Aorta (tissue), 5 donors: ENCODE measurements at regions not wholly inside any gene's neighbourhood (a gene's known extent, or its start where the extent isn't known, plus 50 kb on each side); places are given as distances from the start of the nearest gene placed in this dataset.

Experiments
- ATAC-seq: fragments of 200-7000 bp; cut with Tn5 transposase; one replicate; pipeline ENCODE4 v1.9.1; 2022; ENCODE audit warnings: moderate library complexity; ENCODE audit not compliant: low FRiP score
- DNase-seq, 2 donors: peaks; one replicate each; pipeline ENCODE4 v3.0.0-alpha.2; 2020
- H3K27ac ChIP-seq, 2 donors: one replicate each; pipeline ENCODE4 v1.5.1; 2013; ENCODE audit warnings: low read length in 2 of 2, mild to moderate bottlenecking in 2 of 2, moderate library complexity in 2 of 2, control low read depth in 1 of 2, inconsistent platforms in 1 of 2, low read depth in 1 of 2
- H3K27me3 ChIP-seq, 2 donors: one replicate each; pipeline ENCODE4 v1.6.1; 2013; ENCODE audit warnings: control low read depth in 1 of 2, low read length in 1 of 2, mild to moderate bottlenecking in 1 of 2, moderate library complexity in 1 of 2; ENCODE audit not compliant: insufficient read depth in 2 of 2, control insufficient read depth in 1 of 2
- H3K36me3 ChIP-seq, 2 donors: one replicate each; pipeline ENCODE4 v1.6.1; 2013; ENCODE audit warnings: control low read depth in 1 of 2, low read length in 1 of 2, mild to moderate bottlenecking in 1 of 2; ENCODE audit not compliant: insufficient read depth in 2 of 2, control insufficient read depth in 1 of 2
- H3K4me1 ChIP-seq, 2 donors: one replicate each; pipeline ENCODE4 v1.6.1; 2013; ENCODE audit warnings: low read length in 2 of 2, control low read depth in 1 of 2, mild to moderate bottlenecking in 1 of 2, moderate library complexity in 1 of 2; ENCODE audit not compliant: insufficient read depth in 2 of 2, control insufficient read depth in 1 of 2
- H3K4me3 ChIP-seq, 2 donors: one replicate each; pipeline ENCODE4 v1.5.1; 2013; ENCODE audit warnings: low read length in 2 of 2, control low read depth in 1 of 2, mild to moderate bottlenecking in 1 of 2
- H3K9me3 ChIP-seq: one replicate; pipeline ENCODE4 v1.6.1; 2013; ENCODE audit warnings: mild to moderate bottlenecking, low read length; ENCODE audit not compliant: control insufficient read depth
- WGBS, 2 donors: extraction: QIAGEN DNeasy Blood & Tissue Kit; methylation state at CpG; one replicate each; pipeline ENCODE4 v1.1.7; 2013; 5-methylcytosine and 5-hydroxymethylcytosine counted together
- intact Hi-C, 2 donors: fragments of 100-400 bp; cut with DNase I; formaldehyde crosslinking; loops; one replicate each; pipeline versions ENCODE4 v1.14.2 to v1.15.0; 2022
- donor health status: healthy with polysubstance abuse.
- donor health status: Bipolar disorder and iron deficiency.
- donor health status: DM: no; HTN: no; CAD: no.
- donor health status: DM: no; HTN: no; CAD: no.
- donor health status: DM: yes; HTN: yes; CAD: no.

- no peaks in the 10 kb centered on the region for H3K9me3 ChIP-seq
- ATAC-seq (no peak), DNase-seq (peak in 1 of 2 donors; percentile 14)
- no peak overlapping the region for H3K4me3 ChIP-seq
- H3K27me3 ChIP-seq: no peaks in the 10 kb centered on the region
- no peak overlapping the region for H3K27ac ChIP-seq
- no peaks in the 10 kb centered on the region for H3K36me3 ChIP-seq
- H3K4me1 ChIP-seq: no peaks in the 10 kb centered on the region
- 88 to 95% methylated on average over 12 of the region's 12 CpGs for WGBS, 2 donors
- intact Hi-C loops: no loop called here
Observed at GRCh38 chr6:167676666-167677421, 149.9 kb upstream of the AFDN start.

DNA sequence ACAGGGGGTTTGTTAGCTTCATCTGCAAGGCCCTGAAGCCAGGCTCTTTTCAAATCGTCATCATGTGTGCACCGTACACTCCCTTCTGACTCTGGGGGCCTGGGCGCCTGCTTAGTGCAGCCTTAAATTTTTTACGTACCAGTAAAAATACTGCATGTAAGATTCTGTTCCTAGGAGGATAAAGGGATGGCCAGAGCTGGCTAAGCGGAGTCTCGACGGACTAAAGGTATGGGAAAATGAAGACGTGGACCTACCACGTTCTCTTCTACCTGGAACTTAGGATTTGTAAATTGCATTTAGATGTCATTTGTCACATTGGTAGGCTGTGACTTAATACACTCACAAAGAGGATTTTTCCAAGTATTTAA, 149.3 kb upstream of the AFDN start:
- Histone ChIP-seq H3K9me3 (no peaks in the 10 kb centered on the region), H3K4me1 (no peaks in the 10 kb centered on the region), H3K27me3 (no peaks in the 10 kb centered on the region), H3K4me3 (no peak overlapping the region), H3K27ac (no peak overlapping the region), H3K36me3 (no peaks in the 10 kb centered on the region)
- intact Hi-C loops: no loop called here
- no peak for DNase-seq
- 95 to 97% methylated on average over 9 of the region's 9 CpGs for WGBS, 2 donors
- no peak for ATAC-seq

GRCh38 chr6:167678102-167679101, 148.3 kb upstream of the AFDN start:
- Histone ChIP-seq H3K27me3 (no peaks in the 10 kb centered on the region), H3K36me3 (no peaks in the 10 kb centered on the region), H3K4me3 (peak overlapping the region in 1 of 2 donors; percentile 24), H3K9me3 (no peaks in the 10 kb centered on the region), H3K27ac (no peak overlapping the region), H3K4me1 (no peaks in the 10 kb centered on the region)
- peak; percentile 61 to 84 for DNase-seq
- intact Hi-C loops: no loop called here
- WGBS, 2 donors: 5% methylated on average over 62 of the region's 62 CpGs
- ATAC-seq: peak; percentile 59

DNA sequence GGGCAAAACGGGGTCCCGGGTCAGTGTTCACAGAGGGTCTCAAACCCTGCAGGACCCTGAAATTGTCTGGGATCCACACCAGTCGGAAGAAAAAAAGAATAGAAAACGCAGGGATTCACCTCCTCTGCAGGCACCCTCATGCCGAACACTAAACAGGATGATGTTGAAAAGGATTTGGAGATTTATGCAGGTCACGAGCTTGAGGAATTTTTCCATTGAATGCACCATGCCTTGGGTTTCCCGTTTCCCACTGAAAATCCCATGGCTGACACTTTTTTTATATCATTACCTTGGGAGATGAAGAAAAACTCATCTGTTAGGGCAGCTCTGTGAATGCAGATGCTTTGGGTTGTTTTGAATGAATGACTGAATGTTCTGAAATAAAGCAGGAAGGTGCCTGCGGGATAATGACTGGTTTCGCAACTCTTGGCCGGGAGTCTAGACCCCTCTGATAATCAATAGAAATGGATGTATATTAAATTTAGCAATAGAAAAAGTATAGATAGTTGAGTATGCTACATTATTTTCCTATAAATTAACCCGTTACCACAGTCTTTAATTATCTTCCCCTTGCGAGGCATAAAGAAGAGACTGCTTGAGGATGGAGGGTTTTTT, 147.5 kb upstream of the AFDN start:
- WGBS, 2 donors: 81 to 82% methylated on average over 12 of the region's 12 CpGs
- Histone ChIP-seq H3K4me3 (no peak overlapping the region), H3K27me3 (no peaks in the 10 kb centered on the region), H3K27ac (no peak overlapping the region), H3K36me3 (no peaks in the 10 kb centered on the region), H3K4me1 (no peaks in the 10 kb centered on the region), H3K9me3 (no peaks in the 10 kb centered on the region)
- intact Hi-C loops: no loop called here
- DNase-seq (no peak), ATAC-seq (no peak)

DNA sequence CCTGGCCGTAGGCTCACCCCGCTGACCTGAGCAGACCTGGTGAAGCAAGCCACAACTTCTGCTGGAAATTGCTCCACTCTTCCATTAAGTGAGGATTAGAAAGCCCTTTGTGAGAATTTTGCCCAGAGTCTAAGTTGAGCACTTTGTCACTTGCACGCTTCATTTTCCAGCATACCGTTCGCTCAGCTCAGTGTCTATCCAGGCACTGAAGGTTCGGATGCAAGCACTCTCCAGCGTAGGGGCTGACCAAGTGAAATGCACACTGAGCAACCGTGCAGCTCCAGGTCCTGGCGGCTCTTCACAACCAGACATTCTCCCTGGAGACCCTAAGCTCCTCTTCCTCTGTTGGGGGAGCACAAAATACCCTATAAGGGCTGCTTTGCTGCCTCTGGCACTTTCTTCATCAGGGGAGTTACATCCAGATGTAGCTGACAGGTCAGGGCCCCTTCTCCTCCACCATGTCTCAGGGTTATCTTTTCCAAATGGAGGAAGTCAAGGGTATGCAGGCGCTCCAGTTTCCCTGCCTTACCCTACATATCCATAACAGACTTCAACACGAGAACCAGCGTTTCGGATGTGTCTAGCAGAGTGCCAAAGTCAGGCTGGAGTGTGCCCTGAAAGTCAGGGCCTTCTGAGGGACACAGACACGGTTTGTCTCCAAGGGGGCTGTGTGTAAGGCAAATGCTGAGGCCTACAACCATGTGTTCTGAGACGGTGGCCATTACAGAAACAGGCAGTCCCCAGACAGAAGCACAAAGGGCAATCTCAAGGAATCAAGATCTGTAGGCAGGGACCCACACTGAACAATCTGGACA, 146.7 kb upstream of the AFDN start:
- no peak overlapping the region for H3K4me3 ChIP-seq
- no peaks in the 10 kb centered on the region for H3K4me1 ChIP-seq
- no peak overlapping the region for H3K27ac ChIP-seq
- DNase-seq (peak in 1 of 2 donors; percentile 7), ATAC-seq (no peak)
- H3K9me3 ChIP-seq: no peaks in the 10 kb centered on the region
- no peaks in the 10 kb centered on the region for H3K36me3 ChIP-seq
- intact Hi-C loops: no loop called here
- 96 to 97% methylated on average over 15 of the region's 15 CpGs for WGBS, 2 donors
- H3K27me3 ChIP-seq: no peaks in the 10 kb centered on the region

DNA sequence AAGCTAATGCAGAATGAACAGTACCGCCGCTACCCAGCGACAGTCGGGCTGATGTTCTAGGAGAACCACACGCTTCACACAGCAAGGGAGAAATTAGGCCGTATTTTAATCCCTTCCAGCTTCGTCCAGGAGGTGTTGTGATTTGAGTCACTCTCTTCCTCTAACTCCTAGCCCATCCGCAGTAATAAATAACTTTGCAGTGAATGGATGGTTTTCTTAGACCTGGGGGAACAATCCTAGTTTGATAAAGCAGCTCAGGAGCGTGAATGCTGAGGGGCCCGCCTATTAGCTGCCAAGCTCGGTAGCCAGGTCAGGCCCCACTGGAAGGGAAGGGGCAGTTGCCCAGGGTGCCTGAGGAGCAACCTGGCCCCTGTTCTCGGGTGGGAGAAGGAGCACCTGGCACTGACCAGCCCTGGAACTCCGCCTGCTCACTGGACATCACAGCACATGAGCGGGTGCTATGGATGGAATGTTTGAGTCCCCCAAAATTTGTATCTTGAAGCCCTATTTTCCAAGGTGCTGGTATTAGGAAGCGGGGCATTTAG, 146.0 kb upstream of the AFDN start:
- no peak overlapping the region for H3K27ac ChIP-seq
- DNase-seq (peak in 1 of 2 donors; percentile 11), ATAC-seq (no peak)
- H3K4me3 ChIP-seq: no peak overlapping the region
- H3K4me1 ChIP-seq: no peaks in the 10 kb centered on the region
- no peaks in the 10 kb centered on the region for H3K9me3 ChIP-seq
- H3K27me3 ChIP-seq: no peaks in the 10 kb centered on the region
- intact Hi-C loops: no loop called here
- H3K36me3 ChIP-seq: no peaks in the 10 kb centered on the region
- 96 to 98% methylated on average over 15 of the region's 15 CpGs for WGBS, 2 donors

GRCh38 chr6:167682125-167682524, 144.6 kb upstream of the AFDN start:
- Histone ChIP-seq H3K4me3 (no peak overlapping the region), H3K27ac (no peak overlapping the region), H3K36me3 (no peaks in the 10 kb centered on the region), H3K27me3 (no peaks in the 10 kb centered on the region), H3K9me3 (no peaks in the 10 kb centered on the region), H3K4me1 (no peaks in the 10 kb centered on the region)
- WGBS, 2 donors: 96 to 97% methylated on average over 11 of the region's 11 CpGs
- intact Hi-C loops: no loop called here
- no peak for ATAC-seq
- DNase-seq: peak; percentile 29 to 50

DNA sequence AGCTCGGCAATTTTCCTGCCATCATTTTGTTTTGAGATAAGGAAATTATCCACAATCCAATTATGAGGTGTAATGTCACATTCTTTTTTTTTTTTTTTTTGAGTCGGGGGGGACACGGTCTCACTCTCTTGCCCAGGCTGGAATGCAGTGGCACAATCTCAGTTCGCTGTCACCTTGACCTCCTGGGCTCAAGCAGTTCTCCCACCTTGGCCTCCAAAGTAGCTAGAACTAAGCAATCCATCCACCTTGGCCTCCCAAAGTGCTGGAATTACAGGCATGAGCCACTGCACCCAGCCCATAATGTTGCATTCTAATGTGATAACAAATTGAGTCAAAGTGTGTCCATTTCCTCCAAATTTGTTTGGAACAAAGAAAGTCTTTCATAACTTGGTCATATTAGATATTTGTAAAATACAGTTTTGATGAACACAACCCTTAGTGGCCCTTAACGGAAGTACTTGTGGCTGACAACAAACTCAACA, 144.1 kb upstream of the AFDN start:
- Histone ChIP-seq H3K4me3 (no peak overlapping the region), H3K4me1 (no peaks in the 10 kb centered on the region), H3K36me3 (no peaks in the 10 kb centered on the region), H3K9me3 (no peaks in the 10 kb centered on the region), H3K27me3 (no peaks in the 10 kb centered on the region), H3K27ac (no peak overlapping the region)
- 90 to 92% methylated on average over 5 of the region's 5 CpGs for WGBS, 2 donors
- DNase-seq (no peak), ATAC-seq (no peak)
- intact Hi-C loops: no loop called here
